ENCODE measurements at regions not wholly inside any gene's neighbourhood (a gene's known extent, or its start where the extent isn't known, plus 50 kb on each side); places are given as distances from the start of the nearest gene placed in this dataset.
A peak's percentile ranks its signal among the peaks of the same experiment; 100 is the strongest.

GRCh38 chr11:112844517-112844916 lies 116.7 kb upstream of the NCAM1 start:
- no peak for DNase-seq (ENCODE audit: low read depth)
- TF ChIP-seq CTCF (conservative IDR thresholded peaks at IDR 0.05; ENCODE audit: control insufficient read depth, insufficient read depth, low read depth, low read length) = no peak

GRCh38 chr11:112847568-112847967 lies 113.7 kb upstream of the NCAM1 start:
- TF ChIP-seq CTCF (conservative IDR thresholded peaks at IDR 0.05; ENCODE audit: control insufficient read depth, insufficient read depth, low read depth, low read length) = no peak
- H3K4me3 ChIP-seq (ENCODE audit: control insufficient read depth, low read depth, low read length) = no peak overlapping the region
- no peak for DNase-seq (ENCODE audit: low read depth)

More at GRCh38 chr11:112844517-112844916, 116.7 kb upstream of the NCAM1 start:
- H3K4me3 ChIP-seq (ENCODE audit: control insufficient read depth, low read depth, low read length) = no peak overlapping the region

- no peak overlapping the region for H3K4me3 ChIP-seq (ENCODE audit: control insufficient read depth, low read depth, low read length)
- no peak for TF ChIP-seq CTCF (conservative IDR thresholded peaks at IDR 0.05; ENCODE audit: control insufficient read depth, insufficient read depth, low read depth, low read length)
- peak; percentile 56 for DNase-seq (ENCODE audit: low read depth)
Observed at GRCh38 chr11:112852143-112852866, 108.9 kb upstream of the NCAM1 start.

GRCh38 chr11:112856133-112856532 lies 105.1 kb upstream of the NCAM1 start:
- no peak for TF ChIP-seq CTCF (conservative IDR thresholded peaks at IDR 0.05; ENCODE audit: control insufficient read depth, insufficient read depth, low read depth, low read length)
- H3K4me3 ChIP-seq (ENCODE audit: control insufficient read depth, low read depth, low read length) = no peak overlapping the region
- no peak for DNase-seq (ENCODE audit: low read depth)

GRCh38 chr11:112856591-112856990 lies 104.6 kb upstream of the NCAM1 start:
- DNase-seq (ENCODE audit: low read depth) = no peak
- no peak for TF ChIP-seq CTCF (conservative IDR thresholded peaks at IDR 0.05; ENCODE audit: control insufficient read depth, insufficient read depth, low read depth, low read length)
- no peak overlapping the region for H3K4me3 ChIP-seq (ENCODE audit: control insufficient read depth, low read depth, low read length)

- no peak for TF ChIP-seq CTCF (conservative IDR thresholded peaks at IDR 0.05; ENCODE audit: control insufficient read depth, insufficient read depth, low read depth, low read length)
- no peak for DNase-seq (ENCODE audit: low read depth)
Observed at GRCh38 chr11:112858289-112859023, 102.8 kb upstream of the NCAM1 start.

More at GRCh38 chr11:112858289-112859023, 102.8 kb upstream of the NCAM1 start:
- H3K4me3 ChIP-seq (ENCODE audit: control insufficient read depth, low read depth, low read length) = no peak overlapping the region
